ENCODE measurements at regions not wholly inside any gene's neighbourhood (a gene's known extent, or its start where the extent isn't known, plus 50 kb on each side); places are given as distances from the start of the nearest gene placed in this dataset.

DNA sequence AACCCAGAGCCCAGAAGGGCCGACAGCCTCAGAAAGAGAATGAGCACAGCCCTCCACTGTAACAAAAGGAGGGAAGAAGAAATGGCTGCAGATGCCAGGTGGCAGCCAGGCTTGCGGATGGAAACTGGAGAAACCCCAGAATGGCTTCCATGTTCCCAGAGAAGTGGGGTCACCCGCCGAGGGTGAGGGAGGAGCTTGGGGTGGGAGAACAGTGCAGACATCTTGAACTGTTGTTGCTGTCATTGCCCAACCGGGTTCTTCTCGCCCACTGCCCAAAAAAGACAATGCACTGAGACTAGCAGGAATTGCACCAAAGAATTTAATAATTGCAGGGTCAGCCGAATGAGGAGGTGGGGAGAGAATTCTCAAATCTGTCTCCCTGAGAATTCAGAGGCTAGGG lies 223.2 kb upstream of the RAB6C start:
- DNase-seq: no peak

DNA sequence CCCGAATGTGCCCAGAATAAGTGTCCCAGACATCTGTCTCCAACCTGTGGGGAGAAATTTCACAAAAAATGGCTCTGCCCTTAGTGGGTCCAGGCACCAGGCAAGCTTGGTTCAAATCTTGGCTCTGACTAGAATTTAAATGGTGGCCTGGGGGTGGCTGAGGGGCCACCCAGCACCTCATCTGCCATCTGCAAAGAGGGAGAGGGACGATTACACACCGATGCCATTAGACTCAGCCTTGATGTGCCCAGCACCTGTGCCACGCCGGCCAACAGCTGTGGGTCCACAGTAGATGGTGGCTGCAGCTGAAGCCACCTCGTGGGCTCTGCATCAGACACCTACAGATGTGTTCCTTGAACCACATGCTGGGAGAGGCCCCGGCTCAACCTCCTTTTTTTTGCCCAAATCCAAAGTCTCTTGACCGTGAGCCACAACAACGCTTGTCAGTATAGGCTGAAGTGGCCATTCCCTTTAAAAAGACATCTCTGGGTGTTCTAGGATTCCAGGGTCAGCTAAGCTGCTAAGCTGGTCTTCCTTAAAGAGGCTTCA lies 222.0 kb upstream of the RAB6C start:
- no peak for DNase-seq

DNA sequence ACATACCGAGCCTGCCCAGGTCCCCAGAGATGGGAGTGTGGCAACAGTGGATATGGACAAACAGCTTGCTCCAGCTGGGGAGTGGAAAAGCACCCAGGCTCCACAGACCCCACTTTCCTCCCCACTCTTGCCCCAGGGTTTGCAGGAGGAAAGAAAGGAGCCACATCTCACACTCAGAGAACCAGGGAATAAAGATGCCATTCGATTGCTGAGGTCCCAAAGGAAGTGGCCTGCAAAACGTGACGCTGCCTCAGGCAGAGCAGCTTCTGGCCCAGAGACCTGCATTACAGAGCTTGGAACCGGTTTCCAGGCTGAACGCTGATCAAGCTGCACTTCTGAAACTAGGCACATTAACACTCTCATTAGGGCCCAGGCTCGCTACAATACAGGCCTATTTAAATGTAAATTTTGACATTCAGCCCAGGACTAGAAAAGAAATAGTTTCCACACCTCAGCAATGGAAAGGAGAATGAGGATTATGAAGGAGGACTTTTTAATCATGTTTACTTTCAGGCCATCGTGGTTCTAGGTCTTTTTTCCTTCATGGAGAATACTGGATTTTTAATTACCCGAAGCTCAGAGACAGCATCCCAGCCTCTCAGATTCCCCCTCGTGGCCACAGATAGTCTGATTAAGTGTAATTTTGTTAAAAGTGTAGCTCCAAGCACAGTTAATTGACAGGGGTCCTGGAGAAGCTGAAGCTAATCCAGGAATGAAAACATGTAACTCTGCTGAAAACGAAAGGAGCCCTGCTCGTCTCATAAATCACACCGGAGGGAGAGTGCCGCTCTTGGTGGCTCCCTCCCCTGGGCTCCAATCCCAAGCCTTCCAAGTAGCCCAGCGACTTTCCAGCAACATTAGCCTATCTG lies 221.3 kb upstream of the RAB6C start:
- DNase-seq: no peak

DNA sequence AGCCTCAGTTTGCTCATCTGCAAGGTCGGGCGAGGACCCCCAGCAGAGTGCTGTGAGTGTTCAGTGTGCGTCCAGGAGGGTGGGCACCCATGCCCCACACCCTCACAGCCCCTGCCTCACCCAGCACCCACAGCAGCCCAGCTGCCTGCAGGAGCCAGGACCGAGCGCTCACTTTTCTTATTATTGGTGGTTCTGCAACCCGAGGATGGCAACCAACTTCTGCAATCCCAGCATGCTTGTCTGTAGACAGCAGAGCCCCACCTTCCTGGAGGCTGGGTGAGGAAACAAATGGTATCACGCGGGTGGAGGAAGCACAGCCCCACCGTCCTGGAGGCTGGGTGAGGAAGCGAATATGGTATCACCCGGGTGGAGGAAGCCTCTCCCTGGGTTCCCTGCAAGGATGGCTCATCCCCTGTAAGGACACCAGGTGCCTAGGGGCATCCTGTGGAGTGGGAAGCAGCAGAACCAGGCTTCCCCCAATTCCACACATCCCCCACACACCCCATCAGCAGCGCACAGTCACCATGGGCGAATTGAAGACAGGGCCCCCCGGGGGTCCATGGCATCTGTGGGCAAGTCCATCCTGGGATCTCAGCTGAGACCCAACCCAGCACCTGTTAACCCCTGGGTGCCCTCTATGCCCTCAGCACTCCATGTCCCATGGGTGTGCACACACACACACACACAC lies 220.5 kb upstream of the RAB6C start:
- DNase-seq: no peak

DNA sequence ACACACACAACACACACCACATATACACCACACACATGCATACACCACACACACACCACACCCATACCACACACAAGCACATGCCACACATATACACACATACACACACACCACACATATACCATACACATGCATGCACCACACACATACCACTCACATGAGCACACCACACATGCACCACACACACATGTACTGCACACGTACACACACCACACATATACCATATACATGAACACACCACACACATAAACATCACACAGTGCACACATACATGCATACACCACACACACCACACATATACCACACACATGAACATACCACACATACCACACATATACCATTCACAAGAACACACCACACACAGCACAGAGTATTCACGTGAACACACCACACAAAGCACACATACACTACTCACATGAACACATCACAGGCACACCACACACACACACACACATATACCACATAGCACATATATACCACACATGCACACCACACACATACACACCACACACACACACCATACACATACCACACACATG lies 219.9 kb upstream of the RAB6C start:
- no peak for DNase-seq

DNA sequence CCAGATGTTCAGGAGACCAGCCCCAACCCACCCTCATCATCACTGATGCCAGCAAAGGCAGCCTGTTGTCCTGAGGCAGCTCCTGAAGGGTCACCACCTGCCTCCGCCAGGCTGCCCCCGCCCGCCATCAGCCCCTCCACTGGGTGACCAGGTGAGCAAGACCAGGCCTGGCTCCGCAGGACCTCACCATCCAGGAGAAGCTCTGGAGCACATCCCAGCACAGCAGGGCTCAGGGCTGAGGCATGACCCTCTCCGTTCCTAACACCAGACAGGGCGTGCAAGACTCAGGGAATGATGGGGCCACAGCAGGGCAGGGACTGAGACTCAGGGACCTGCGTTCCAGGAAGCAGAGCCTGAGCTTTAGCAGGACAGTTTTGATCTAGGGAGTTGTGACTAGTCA lies 218.8 kb upstream of the RAB6C start:
- no peak for DNase-seq

DNA sequence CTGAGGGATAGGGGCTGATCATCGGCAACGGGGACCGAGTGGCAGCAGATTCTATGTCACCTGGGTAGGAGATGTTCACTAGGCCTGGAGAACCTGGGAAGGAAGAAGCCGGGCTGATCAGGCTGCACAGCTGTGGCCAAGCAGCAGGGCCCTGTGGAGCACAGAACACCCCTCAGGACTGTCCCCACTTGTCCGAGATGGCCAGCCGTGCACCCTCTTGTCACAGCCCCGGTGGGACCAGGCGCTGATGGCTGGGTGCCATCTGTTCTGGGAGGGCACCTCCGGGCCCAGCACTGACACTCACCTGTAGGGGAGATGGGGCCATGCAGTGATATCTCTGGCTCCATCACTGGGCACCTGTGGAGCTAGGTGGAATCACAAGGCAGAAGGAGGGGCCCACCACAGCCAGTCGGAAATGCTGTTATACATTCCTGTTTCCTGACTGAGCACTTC lies 217.9 kb upstream of the RAB6C start:
- no peak for DNase-seq

DNA sequence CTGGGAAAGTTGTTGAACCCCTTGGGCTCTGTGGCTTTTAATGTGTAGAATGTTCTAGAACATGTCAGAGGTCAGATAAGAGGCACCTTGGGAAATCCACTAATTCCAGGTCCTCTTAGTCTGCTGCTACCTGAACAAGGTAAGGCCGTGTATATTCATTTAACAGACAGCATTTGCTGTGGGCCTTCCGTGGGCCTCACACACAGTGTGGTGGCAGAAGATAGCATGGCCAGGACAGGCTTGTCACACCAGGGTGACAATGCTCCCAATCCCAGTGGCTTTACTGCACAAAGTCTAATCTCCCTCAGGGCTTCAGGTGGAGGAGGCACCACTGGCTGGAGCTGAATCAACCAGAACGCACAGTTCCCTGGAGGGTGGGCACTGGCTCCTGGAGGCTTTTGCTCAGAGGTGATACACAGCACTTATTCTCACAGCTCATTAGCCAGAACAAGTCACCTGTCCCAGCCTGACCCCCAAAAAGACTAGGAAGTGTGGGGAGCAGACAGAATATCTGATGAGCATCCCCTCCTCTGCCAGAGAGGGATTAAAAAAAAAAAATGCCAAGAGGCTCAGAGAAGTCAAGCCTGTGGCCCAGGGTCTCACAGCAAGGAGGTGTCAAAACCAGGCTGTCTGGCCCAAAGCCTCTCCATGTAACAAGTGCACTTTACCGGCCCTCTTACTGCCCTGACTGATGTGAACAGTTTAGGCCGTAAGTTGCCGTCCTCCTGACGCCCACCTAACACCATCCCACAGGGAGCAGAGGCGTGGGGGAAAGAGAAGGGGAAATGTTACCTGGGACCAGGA lies 216.9 kb upstream of the RAB6C start:
- no peak for DNase-seq

DNA sequence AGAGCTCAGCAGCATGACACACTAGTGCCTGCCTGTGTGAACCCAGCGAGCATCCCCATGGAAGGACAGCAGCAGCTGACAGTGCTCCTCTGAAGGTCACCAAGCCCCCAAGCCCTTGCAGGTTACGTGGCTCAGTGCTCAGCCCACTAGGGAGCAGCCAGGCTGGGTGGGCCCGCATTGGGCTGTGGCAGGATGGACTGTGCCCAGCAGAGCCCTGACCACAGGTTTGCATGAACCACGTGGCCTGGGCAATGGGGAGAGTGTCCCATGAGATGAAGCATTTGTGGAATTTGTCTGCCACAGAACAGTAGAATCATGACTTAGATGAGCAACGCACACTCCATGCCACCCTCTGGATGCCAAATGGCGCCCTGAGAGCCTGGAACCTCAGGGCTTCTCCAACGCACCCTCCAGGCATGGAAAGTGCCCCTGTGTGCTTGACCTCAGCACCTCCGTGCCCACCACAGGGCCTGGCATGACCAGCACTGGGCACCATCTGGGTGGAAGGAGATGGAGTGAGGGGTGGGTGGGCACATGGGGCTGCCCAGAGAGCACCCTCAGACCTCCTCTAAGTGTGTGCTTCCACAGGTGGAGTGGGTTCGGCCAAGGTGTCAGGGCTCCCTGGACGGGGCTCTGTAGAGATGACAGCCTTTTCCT lies 216.1 kb upstream of the RAB6C start:
- no peak for DNase-seq

DNA sequence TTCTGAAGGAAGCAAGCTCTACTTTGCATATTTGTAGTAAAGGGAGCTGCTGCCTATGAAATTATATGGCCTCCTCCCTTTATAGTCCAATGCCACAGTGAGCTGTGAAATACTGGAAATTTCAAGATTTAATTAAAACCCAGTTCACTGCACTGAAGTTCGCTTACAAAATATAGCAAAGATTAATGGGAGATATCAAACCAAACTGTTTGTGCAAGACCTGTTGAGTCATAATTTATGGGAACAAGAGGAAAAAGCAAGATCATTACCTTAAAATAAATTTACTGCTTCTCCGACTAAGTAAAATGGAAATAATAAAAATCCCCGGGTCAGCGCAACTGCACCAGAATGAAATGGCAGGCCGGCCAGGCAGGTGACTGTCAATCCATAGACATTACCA lies 215.5 kb upstream of the RAB6C start:
- no peak for DNase-seq

DNA sequence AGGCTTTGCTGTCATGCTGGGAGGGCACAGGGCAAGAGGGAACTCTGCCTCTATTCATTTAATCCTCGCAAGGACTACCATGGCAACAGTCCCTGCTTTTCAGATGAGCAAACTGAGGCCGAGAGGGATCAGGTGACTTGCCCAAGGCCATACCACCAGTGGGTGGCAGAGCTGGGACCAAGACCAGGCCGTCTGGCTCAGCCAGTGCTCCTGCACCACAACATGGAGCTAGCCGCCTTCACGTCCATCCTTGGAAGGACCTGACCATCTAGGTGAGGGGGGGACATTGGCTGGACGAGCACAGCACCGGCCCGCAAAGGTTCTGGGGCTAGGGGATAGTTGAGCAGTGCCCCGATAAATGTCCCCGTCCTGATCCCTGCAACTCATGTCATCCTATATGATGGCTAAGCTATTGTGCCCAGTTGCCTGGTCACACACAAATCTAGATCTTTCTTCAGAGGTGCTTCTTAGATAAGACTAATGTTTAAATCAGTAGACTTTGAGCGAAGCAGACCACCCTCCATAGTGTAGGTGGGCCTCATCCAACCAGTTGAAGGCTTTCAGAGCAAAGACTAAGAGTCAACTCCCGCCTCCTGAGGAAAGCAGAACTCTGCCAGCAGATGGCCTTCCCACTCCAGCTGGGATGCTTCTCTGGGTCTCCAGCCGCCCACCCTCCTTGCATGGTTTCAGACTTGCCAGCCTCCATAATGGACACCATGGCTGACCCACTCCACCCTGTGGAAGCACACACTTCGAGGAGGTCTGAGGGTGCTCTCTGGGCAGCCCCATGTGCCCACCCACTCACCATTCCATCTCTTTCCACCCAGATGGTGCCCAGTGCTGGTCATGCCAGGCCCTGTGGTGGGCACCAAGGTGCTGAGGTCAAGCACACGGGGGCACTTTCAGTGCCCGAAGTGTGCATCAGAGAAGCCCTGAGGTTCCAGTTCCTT lies 214.8 kb upstream of the RAB6C start:
- no peak for DNase-seq

DNA sequence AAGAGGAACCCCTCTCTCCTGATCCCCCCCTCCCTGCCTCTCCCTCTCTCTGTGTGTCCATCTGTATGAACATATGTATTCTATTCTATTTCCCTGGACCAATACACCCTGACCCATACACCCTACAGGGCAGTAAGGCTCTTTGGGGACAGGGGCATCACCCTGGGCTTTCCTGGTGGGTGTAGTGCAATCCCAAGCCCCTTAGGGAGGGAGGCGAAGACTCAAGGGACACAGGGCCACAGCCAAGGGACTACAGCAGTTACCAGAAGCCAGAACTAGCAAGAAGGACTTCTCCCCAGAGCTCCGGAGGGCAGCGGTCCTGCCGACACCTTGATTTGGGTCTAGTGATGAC lies 214.2 kb upstream of the RAB6C start:
- no peak for DNase-seq

DNA sequence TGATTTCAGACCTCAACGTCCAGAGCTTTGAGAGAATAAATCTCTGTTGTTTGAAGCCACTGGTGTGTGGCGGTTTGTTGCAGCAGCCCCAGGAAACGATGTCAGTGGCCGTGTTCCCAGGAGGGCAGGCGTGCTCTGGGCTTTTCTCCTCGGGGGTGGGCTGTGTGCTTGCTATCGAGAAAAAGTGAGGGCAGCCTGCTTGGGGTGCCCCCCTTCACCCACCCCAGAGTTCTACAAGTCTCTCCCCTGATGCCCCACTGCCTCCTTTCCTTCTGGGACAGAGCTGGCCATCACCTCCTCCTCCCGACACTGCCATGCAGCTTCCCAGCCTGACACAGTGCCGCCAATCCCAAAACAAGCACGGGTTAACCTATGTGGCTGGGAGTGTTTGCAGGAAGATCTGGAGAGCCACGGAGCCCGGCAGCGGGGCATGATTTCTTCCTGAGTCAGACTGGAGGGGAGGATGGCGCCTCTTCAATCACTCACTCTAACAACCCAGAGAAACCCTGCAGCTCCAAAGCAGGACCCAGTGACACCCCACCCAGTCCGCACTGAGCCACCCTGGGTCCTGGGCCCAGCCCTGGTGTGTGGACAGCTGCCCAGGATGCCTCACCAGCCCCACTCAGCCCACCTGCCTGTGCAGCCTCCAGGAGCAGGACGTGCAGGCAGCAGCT lies 213.7 kb upstream of the RAB6C start:
- no peak for DNase-seq

DNA sequence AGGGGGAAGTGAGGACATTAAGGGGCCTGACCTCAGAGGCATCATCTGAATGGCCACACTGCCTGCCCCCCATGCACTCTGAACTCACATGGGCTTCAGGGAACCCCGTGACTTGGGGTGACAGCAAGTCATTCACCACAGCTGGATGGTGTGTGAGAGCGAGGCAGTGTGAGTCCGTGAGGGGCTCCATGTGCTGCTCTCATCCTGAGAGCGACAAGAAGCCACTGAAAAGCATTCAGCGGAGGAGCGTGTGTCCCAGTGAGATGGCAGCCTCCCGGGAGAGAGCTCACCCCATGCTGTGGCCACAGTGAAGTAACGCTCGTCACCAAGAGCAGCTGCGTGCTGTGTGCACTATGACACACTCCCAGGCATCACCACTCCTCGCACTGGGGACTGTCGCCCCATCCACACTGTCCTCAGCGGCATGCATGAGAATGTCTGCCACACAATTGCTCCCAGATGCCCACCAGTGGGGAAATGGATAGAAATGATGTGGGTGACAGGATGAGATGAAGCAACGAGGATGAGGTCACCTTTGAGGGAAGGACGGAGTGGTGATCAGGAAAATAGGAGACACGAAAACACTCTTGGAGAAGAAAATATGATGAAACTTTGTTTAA lies 213.0 kb upstream of the RAB6C start:
- no peak for DNase-seq

DNA sequence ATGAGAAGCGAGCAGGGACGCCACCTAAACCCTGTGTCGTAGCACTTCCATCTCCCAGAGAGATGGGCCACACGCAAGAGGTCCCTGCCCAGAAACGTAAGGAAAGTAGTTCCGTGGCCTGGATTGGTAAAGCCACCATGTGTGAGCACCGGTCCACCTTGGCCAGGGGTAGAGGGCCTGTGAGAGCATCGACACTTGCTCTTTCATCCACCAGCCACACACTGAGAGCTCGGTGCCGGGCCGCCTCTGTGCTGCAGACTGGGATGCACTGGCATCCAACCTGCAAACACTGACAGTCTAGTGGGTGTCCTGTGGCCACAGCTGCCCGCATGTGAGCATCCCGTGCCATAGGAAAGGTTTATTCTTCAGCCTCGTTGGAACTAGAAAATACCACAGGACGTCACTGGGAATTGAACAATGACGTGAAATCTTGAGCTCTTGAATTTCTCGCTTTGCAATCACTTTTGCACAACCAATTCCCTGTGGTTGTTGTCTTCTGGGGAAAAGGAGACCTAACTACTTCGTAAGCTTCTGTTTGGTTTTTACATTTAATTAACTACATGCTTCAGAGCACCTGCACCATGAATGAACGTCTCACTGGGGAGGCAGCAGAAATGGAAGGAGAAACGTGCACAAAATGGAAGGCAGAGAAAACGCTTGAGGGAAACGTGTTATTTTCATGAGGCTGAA lies 212.0 kb upstream of the RAB6C start:
- DNase-seq: no peak

DNA sequence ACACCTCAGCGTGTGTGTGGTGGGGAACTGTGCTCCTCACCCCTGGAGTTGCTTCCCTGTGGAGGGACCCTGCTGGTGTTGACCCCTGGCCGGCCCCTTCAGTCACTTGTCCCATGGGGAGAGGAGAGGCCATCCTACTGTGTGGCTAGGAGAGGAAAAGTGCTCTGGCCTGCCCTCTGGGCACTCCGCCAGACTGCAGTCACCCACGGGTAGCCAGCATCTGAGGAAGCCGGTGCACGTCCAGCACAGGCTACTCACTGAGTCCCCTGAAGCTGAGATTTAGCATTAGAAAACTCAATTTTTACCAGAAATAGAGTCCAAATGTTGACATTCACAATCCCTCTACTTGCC lies 211.5 kb upstream of the RAB6C start:
- DNase-seq: no peak

DNA sequence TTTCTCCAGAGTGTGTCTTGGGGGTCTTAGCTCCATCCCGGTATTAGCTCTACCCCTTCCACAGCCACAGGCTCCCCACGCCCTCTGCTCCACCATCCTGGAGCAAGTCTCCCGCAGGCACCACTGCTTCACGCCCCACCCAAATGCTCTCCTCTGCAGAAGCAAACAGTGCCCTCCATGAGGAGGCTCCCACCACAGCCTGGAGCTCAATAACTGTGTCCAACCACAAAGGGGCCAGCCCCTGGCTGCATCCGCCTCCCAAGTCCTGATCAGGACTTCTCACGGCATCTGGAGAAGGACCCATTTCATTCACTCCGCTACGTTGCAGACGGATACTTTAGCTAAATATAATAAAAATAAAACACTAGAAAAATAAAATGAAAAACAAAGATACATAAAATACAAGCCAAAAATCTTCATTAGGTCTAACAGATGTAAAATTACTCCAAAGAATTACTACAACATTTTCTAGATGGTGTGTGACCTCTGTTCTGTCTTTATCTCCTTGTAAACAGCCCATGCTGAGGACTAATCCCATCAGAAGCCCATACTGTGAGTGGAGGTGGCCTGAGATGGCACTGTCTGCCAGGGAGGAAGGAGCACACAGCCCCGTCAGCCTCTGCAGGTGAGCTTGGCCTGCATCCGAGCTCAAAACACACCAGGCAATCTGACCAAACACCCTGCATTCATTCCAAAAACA lies 210.8 kb upstream of the RAB6C start:
- no peak for DNase-seq

DNA sequence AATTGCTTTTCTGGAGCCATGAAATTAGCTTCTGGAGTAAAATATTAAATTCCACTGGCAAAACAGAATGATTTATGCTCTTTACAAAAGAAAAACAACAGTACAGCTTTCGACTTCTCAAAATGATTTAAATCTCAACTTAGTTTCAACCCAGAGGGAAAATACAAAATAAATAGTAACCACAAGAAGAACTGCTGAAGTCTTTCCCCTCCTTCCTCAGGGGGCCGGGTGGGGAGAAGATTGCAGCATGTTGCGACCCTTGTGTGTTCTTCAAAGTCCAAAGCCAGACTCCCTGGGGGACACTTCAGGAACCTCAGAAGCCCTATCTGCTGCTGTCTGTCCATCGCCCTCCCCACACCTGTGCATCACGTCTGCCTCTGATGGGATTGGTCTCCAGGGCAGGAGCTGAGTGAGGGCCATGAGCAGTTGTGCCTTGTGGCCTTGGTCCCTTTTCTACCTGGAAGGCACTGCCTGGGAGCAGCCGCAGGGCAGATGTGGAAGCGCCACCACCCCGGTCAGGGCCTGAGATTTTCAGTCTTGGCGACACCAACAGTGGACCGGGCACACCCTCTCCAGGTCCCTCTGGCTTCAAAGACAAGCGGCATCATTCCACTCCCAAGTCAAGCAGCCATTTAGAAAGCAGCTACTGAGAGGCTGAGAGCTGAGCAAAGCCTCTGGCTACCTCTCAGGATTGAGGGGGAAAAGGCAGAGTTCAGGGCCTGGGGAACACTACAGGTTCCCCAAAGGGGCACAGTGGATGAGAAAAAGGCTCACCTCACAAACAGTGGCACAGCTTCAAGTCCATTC lies 210.1 kb upstream of the RAB6C start:
- no peak for DNase-seq

Measured in SIG-M5 (cell line).